Ovary (tissue), 3 donors: ENCODE measurements at regions not wholly inside any gene's neighbourhood (a gene's known extent, or its start where the extent isn't known, plus 50 kb on each side); places are given as distances from the start of the nearest gene placed in this dataset.

ENCODE experiments used
- EP300 ChIP-seq: sonication (generic); formaldehyde crosslinking; IDR thresholded peaks from one replicate; pipeline ENCODE4 v1.6.1; 2017; ENCODE audit warnings: antibody characterized with exemption
- POLR2A ChIP-seq: fragments of 450-650 bp; IDR thresholded peaks from one replicate; pipeline ENCODE4 v1.6.1; 2017; ENCODE audit warnings: antibody characterized with exemption, mild to moderate bottlenecking, moderate library complexity
- TF ChIP-seq, protein P1 (sequence below), 3 donors: fragments of 450-650 bp in 2 of 3; fragments of 200-600 bp in 1 of 3; IDR thresholded peaks; one replicate each; pipeline versions ENCODE4 v1.5.1 to v1.8.0; 2016 to 2022; ENCODE audit warnings: antibody characterized with exemption in 3 of 3, mild to moderate bottlenecking in 1 of 3
- donor health status: DM: no; HTN: no; CAD: no.

GRCh38 chr6:99014061-99014460 is 66.3 kb upstream of the FBXL4 start:
- TF ChIP-seq, protein P1, sequence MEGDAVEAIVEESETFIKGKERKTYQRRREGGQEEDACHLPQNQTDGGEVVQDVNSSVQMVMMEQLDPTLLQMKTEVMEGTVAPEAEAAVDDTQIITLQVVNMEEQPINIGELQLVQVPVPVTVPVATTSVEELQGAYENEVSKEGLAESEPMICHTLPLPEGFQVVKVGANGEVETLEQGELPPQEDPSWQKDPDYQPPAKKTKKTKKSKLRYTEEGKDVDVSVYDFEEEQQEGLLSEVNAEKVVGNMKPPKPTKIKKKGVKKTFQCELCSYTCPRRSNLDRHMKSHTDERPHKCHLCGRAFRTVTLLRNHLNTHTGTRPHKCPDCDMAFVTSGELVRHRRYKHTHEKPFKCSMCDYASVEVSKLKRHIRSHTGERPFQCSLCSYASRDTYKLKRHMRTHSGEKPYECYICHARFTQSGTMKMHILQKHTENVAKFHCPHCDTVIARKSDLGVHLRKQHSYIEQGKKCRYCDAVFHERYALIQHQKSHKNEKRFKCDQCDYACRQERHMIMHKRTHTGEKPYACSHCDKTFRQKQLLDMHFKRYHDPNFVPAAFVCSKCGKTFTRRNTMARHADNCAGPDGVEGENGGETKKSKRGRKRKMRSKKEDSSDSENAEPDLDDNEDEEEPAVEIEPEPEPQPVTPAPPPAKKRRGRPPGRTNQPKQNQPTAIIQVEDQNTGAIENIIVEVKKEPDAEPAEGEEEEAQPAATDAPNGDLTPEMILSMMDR (IDR thresholded peaks at IDR 0.05) = no peak
- TF ChIP-seq POLR2A = no peak
- TF ChIP-seq EP300 = no peak
